ENCODE measurements at regions not wholly inside any gene's neighbourhood (a gene's known extent, or its start where the extent isn't known, plus 50 kb on each side); places are given as distances from the start of the nearest gene placed in this dataset.

- H4K8ac ChIP-seq (replicated peaks; ENCODE audit: insufficient read length, low read depth, low read length) = no peak overlapping the region
- no peaks in the 10 kb centered on the region for H3K9me3 ChIP-seq (ENCODE audit: control insufficient read depth, low read depth, low read length)
- H4K5ac ChIP-seq (ENCODE audit: insufficient read length, low read depth, low read length) = no peak overlapping the region
- no peak overlapping the region for H2BK20ac ChIP-seq (ENCODE audit: low read depth, low read length, poor library complexity, severe bottlenecking)
- H2BK5ac ChIP-seq (ENCODE audit: insufficient read length, low read length) = no peak overlapping the region
- H3K18ac ChIP-seq (ENCODE audit: insufficient read length, low read depth, low read length) = no peak overlapping the region
- H3T11ph ChIP-seq (ENCODE audit: low read length) = no peak overlapping the region
- H2BK120ac ChIP-seq (ENCODE audit: low read depth, low read length, poor library complexity, severe bottlenecking) = no peak overlapping the region
- no peak overlapping the region for H2BK15ac ChIP-seq (ENCODE audit: low read depth, low read length)
- no CpG with 5 or more reads among the region's 10 CpGs for WGBS (ENCODE audit: extremely low coverage, insufficient read length, low lambda C conversion rate)
- H3K56ac ChIP-seq (ENCODE audit: insufficient read length, low read depth, low read length) = no peak overlapping the region
- H3K79me2 ChIP-seq (ENCODE audit: insufficient read depth, low read length) = no peaks in the 10 kb centered on the region
- H3K4me1 ChIP-seq (ENCODE audit: insufficient read depth, low read length) = no peaks in the 10 kb centered on the region; the same call in 1 of the 2 replicates
- peak; percentile 49 for DNase-seq
- no peak overlapping the region for H3K4me2 ChIP-seq (ENCODE audit: insufficient read depth, insufficient read length, low read length)
- H2BK12ac ChIP-seq (ENCODE audit: insufficient read length, low read depth, low read length) = no peak overlapping the region
- no peaks in the 10 kb centered on the region for H3K27me3 ChIP-seq (ENCODE audit: insufficient read depth, low read length)
- H2AK5ac ChIP-seq (ENCODE audit: insufficient read length, low read length) = no peak overlapping the region
- H3K4ac ChIP-seq (ENCODE audit: low read depth, low read length) = no peak overlapping the region
- H3K36me3 Mint-ChIP-seq (ENCODE audit: insufficient read depth in 1 of 3, low read depth in 3 of 3) = no peaks in the 10 kb centered on the region; a peak in 1 of 7 replicates
- no peak overlapping the region for H3K9ac ChIP-seq (ENCODE audit: extremely low read depth, insufficient read length, low read length)
- no peak overlapping the region for H3K27ac ChIP-seq (ENCODE audit: insufficient read length, low read depth, low read length)
- peaks cover 11 to 17% of the 10 kb centered on the region in 2 experiments for H3K4me1 Mint-ChIP-seq
- no peak overlapping the region for H4K91ac ChIP-seq (ENCODE audit: insufficient read length, low read depth, low read length)
- H3K23me2 ChIP-seq (ENCODE audit: insufficient read length, low read depth, low read length, poor library complexity, severe bottlenecking) = no peaks in the 10 kb centered on the region
- H3K14ac ChIP-seq (ENCODE audit: insufficient read depth, low read length) = no peak overlapping the region
- peak overlapping the region in 2 of 3 experiments; percentile 6 to 89; a peak in 3 of 7 replicates for H3K27ac Mint-ChIP-seq
- no peaks in the 10 kb centered on the region for H3K9me3 Mint-ChIP-seq
- H3K79me1 ChIP-seq (ENCODE audit: insufficient read depth, low read depth, low read length, poor library complexity, severe bottlenecking) = no peaks in the 10 kb centered on the region
- H4K20me1 ChIP-seq (ENCODE audit: control insufficient read depth, insufficient read depth, insufficient read length) = no peaks in the 10 kb centered on the region
- TF ChIP-seq CTCF (conservative IDR thresholded peaks at IDR 0.05) = no peak
- peak overlapping the region in 1 of 2 experiments; percentile 15; a peak in 1 of 5 replicates for H3K4me3 Mint-ChIP-seq
- H2AFZ ChIP-seq (ENCODE audit: low read length) = no peak overlapping the region
- H3K27me3 Mint-ChIP-seq (ENCODE audit: low read depth) = no peaks in the 10 kb centered on the region
- H3K23ac ChIP-seq (ENCODE audit: insufficient read length, low read depth, low read length) = no peak overlapping the region
Measured at GRCh38 chr21:35811191-35811806, 249.0 kb downstream of the SETD4 start.

All from H9 (cell line).